ENCODE measurements at regions not wholly inside any gene's neighbourhood (a gene's known extent, or its start where the extent isn't known, plus 50 kb on each side); places are given as distances from the start of the nearest gene placed in this dataset.
"Not testable (repeated sequence)": the region's sequence is repeated elsewhere in the genome, so short reads cannot be mapped to it uniquely, and the experiment has no call there.

- H3K4me3 ChIP-seq (ENCODE audit: control insufficient read depth in 1 of 7, extremely low read depth in 1 of 7, insufficient read depth in 4 of 7, low read depth in 2 of 7, low read length in 6 of 7); DNase-seq; H3K36me3 ChIP-seq (ENCODE audit: control insufficient read depth in 4 of 4, insufficient read depth in 4 of 4, low read length in 3 of 4); POLR2A ChIA-PET; H3K4me1 ChIP-seq (ENCODE audit: control extremely low read depth in 1 of 4, control insufficient read depth in 4 of 4, insufficient read depth in 4 of 4, low read length in 3 of 4); H3K9me3 ChIP-seq (ENCODE audit: control extremely low read depth in 1 of 5, control insufficient read depth in 4 of 5, insufficient read depth in 2 of 5, low read depth in 1 of 5, low read length in 4 of 5); H3K27me3 ChIP-seq (replicated peaks in 2 of 5; ENCODE audit: control insufficient read depth in 4 of 5, insufficient read depth in 5 of 5, low read length in 4 of 5); CTCF ChIA-PET; H3K27ac ChIP-seq (ENCODE audit: insufficient read depth in 1 of 2, low read depth in 1 of 2, low read length in 2 of 2, poor library complexity in 1 of 2, severe bottlenecking in 2 of 2): not testable (repeated sequence)
- WGBS (ENCODE audit: insufficient coverage), result 97% methylated on average over 20 of the region's 21 CpGs
These were observed 486.7 kb downstream of the XYLT1 start for GRCh38 chr16:16984091-16984490.

GRCh38 chr16:16985707-16986106 lies 485.1 kb downstream of the XYLT1 start:
- no peaks in the 10 kb centered on the region for H3K36me3 ChIP-seq (ENCODE audit: control insufficient read depth in 4 of 4, insufficient read depth in 4 of 4, low read length in 3 of 4)
- no CpG with 5 or more reads among the region's 1 CpG for WGBS (ENCODE audit: insufficient coverage)
- no peaks in the 10 kb centered on the region for H3K9me3 ChIP-seq (ENCODE audit: control extremely low read depth in 1 of 5, control insufficient read depth in 4 of 5, insufficient read depth in 2 of 5, low read depth in 1 of 5, low read length in 4 of 5)
- ChIA-PET CTCF (interaction anchor here (1.1 kb wide), 1 partner anchor 15 kb away, joined by 3 read pairs; no protein-coding TSS in a partner anchor), POLR2A (no interaction called here)
- no peaks in the 10 kb centered on the region for H3K4me1 ChIP-seq (ENCODE audit: control extremely low read depth in 1 of 4, control insufficient read depth in 4 of 4, insufficient read depth in 4 of 4, low read length in 3 of 4)
- no peaks in the 10 kb centered on the region for H3K27me3 ChIP-seq (replicated peaks in 2 of 5; ENCODE audit: control insufficient read depth in 4 of 5, insufficient read depth in 5 of 5, low read length in 4 of 5)
- H3K27ac ChIP-seq (ENCODE audit: insufficient read depth in 1 of 2, low read depth in 1 of 2, low read length in 2 of 2, poor library complexity in 1 of 2, severe bottlenecking in 2 of 2), result no peak overlapping the region
- H3K4me3 ChIP-seq (ENCODE audit: control insufficient read depth in 1 of 7, extremely low read depth in 1 of 7, insufficient read depth in 4 of 7, low read depth in 2 of 7, low read length in 6 of 7), result no peak overlapping the region
- DNase-seq, result no peak

- 82% methylated on average over 3 of the region's 3 CpGs for WGBS (ENCODE audit: insufficient coverage)
- no peak for DNase-seq
- Histone ChIP-seq H3K9me3 (ENCODE audit: control extremely low read depth in 1 of 5, control insufficient read depth in 4 of 5, insufficient read depth in 2 of 5, low read depth in 1 of 5, low read length in 4 of 5) (no peaks in the 10 kb centered on the region), H3K4me1 (ENCODE audit: control extremely low read depth in 1 of 4, control insufficient read depth in 4 of 4, insufficient read depth in 4 of 4, low read length in 3 of 4) (peaks cover 6 to 18% (median 12%) of the 10 kb centered on the region in 4 experiments), H3K27ac (ENCODE audit: insufficient read depth in 1 of 2, low read depth in 1 of 2, low read length in 2 of 2, poor library complexity in 1 of 2, severe bottlenecking in 2 of 2) (no peak overlapping the region), H3K4me3 (ENCODE audit: control insufficient read depth in 1 of 7, extremely low read depth in 1 of 7, insufficient read depth in 4 of 7, low read depth in 2 of 7, low read length in 6 of 7) (no peak overlapping the region), H3K27me3 (replicated peaks in 2 of 5; ENCODE audit: control insufficient read depth in 4 of 5, insufficient read depth in 5 of 5, low read length in 4 of 5) (no peaks in the 10 kb centered on the region), H3K36me3 (ENCODE audit: control insufficient read depth in 4 of 4, insufficient read depth in 4 of 4, low read length in 3 of 4) (no peaks in the 10 kb centered on the region)
- ChIA-PET CTCF (interaction anchor here (1.0 kb wide), 1 partner anchor 10 kb away, joined by 3 read pairs; no protein-coding TSS in a partner anchor), POLR2A (no interaction called here)
These were observed 481.8 kb downstream of the XYLT1 start for GRCh38 chr16:16988963-16989362.

- Histone ChIP-seq H3K9me3 (ENCODE audit: control extremely low read depth in 1 of 5, control insufficient read depth in 4 of 5, insufficient read depth in 2 of 5, low read depth in 1 of 5, low read length in 4 of 5) (no peaks in the 10 kb centered on the region), H3K27ac (ENCODE audit: insufficient read depth in 1 of 2, low read depth in 1 of 2, low read length in 2 of 2, poor library complexity in 1 of 2, severe bottlenecking in 2 of 2) (no peak overlapping the region), H3K4me1 (ENCODE audit: control extremely low read depth in 1 of 4, control insufficient read depth in 4 of 4, insufficient read depth in 4 of 4, low read length in 3 of 4) (peaks cover 6 to 22% (median 15%) of the 10 kb centered on the region in 4 experiments), H3K36me3 (ENCODE audit: control insufficient read depth in 4 of 4, insufficient read depth in 4 of 4, low read length in 3 of 4) (no peaks in the 10 kb centered on the region), H3K4me3 (ENCODE audit: control insufficient read depth in 1 of 7, extremely low read depth in 1 of 7, insufficient read depth in 4 of 7, low read depth in 2 of 7, low read length in 6 of 7) (no peak overlapping the region), H3K27me3 (replicated peaks in 2 of 5; ENCODE audit: control insufficient read depth in 4 of 5, insufficient read depth in 5 of 5, low read length in 4 of 5) (no peaks in the 10 kb centered on the region)
- POLR2A ChIA-PET, result no interaction called here
- no peak for DNase-seq
- 96% methylated on average over 4 of the region's 4 CpGs for WGBS (ENCODE audit: insufficient coverage)
- CTCF ChIA-PET, result interaction anchor here (1.0 kb wide), 1 partner anchor 10 kb away, joined by 3 read pairs; no protein-coding TSS in a partner anchor
These were observed 481.4 kb downstream of the XYLT1 start for GRCh38 chr16:16989368-16989767.

GRCh38 chr16:16991711-16992110 lies 479.0 kb downstream of the XYLT1 start:
- Histone ChIP-seq H3K27ac (ENCODE audit: insufficient read depth in 1 of 2, low read depth in 1 of 2, low read length in 2 of 2, poor library complexity in 1 of 2, severe bottlenecking in 2 of 2) (no peak overlapping the region), H3K4me1 (ENCODE audit: control extremely low read depth in 1 of 4, control insufficient read depth in 4 of 4, insufficient read depth in 4 of 4, low read length in 3 of 4) (peaks cover 6 to 22% (median 15%) of the 10 kb centered on the region in 4 experiments), H3K4me3 (ENCODE audit: control insufficient read depth in 1 of 7, extremely low read depth in 1 of 7, insufficient read depth in 4 of 7, low read depth in 2 of 7, low read length in 6 of 7) (no peak overlapping the region), H3K27me3 (replicated peaks in 2 of 5; ENCODE audit: control insufficient read depth in 4 of 5, insufficient read depth in 5 of 5, low read length in 4 of 5) (no peaks in the 10 kb centered on the region), H3K36me3 (ENCODE audit: control insufficient read depth in 4 of 4, insufficient read depth in 4 of 4, low read length in 3 of 4) (no peaks in the 10 kb centered on the region), H3K9me3 (ENCODE audit: control extremely low read depth in 1 of 5, control insufficient read depth in 4 of 5, insufficient read depth in 2 of 5, low read depth in 1 of 5, low read length in 4 of 5) (no peaks in the 10 kb centered on the region)
- DNase-seq, result no peak
- 94% methylated on average over 4 of the region's 4 CpGs for WGBS (ENCODE audit: insufficient coverage)
- CTCF ChIA-PET, result no interaction called here
- POLR2A ChIA-PET, result no interaction called here

GRCh38 chr16:16992975-16993765 lies 477.6 kb downstream of the XYLT1 start:
- 2% methylated on average over 8 of the region's 13 CpGs for WGBS (ENCODE audit: insufficient coverage)
- DNase-seq, result peak; percentile 25 to 71 (median 64)
- Histone ChIP-seq H3K27ac (ENCODE audit: insufficient read depth in 1 of 2, low read depth in 1 of 2, low read length in 2 of 2, poor library complexity in 1 of 2, severe bottlenecking in 2 of 2) (peak overlapping the region in 1 of 2 experiments; percentile 12), H3K4me1 (ENCODE audit: control extremely low read depth in 1 of 4, control insufficient read depth in 4 of 4, insufficient read depth in 4 of 4, low read length in 3 of 4) (peaks cover 6 to 28% (median 15%) of the 10 kb centered on the region in 4 experiments), H3K9me3 (ENCODE audit: control extremely low read depth in 1 of 5, control insufficient read depth in 4 of 5, insufficient read depth in 2 of 5, low read depth in 1 of 5, low read length in 4 of 5) (no peaks in the 10 kb centered on the region), H3K36me3 (ENCODE audit: control insufficient read depth in 4 of 4, insufficient read depth in 4 of 4, low read length in 3 of 4) (no peaks in the 10 kb centered on the region), H3K27me3 (replicated peaks in 2 of 5; ENCODE audit: control insufficient read depth in 4 of 5, insufficient read depth in 5 of 5, low read length in 4 of 5) (no peaks in the 10 kb centered on the region), H3K4me3 (ENCODE audit: control insufficient read depth in 1 of 7, extremely low read depth in 1 of 7, insufficient read depth in 4 of 7, low read depth in 2 of 7, low read length in 6 of 7) (peak overlapping the region in 5 of 7 experiments; percentile 28 to 59 (median 47))
- POLR2A ChIA-PET, result no interaction called here
- CTCF ChIA-PET, result interaction anchor here (0.7 to 1.3 kb wide), 3 partner anchors 18 to 218 kb away, joined by 3 to 4 read pairs (median 3); no protein-coding TSS in a partner anchor

- Histone ChIP-seq H3K4me1 (ENCODE audit: control extremely low read depth in 1 of 4, control insufficient read depth in 4 of 4, insufficient read depth in 4 of 4, low read length in 3 of 4) (peaks cover 6 to 28% (median 15%) of the 10 kb centered on the region in 4 experiments), H3K4me3 (ENCODE audit: control insufficient read depth in 1 of 7, extremely low read depth in 1 of 7, insufficient read depth in 4 of 7, low read depth in 2 of 7, low read length in 6 of 7) (no peak overlapping the region), H3K36me3 (ENCODE audit: control insufficient read depth in 4 of 4, insufficient read depth in 4 of 4, low read length in 3 of 4) (no peaks in the 10 kb centered on the region), H3K27ac (ENCODE audit: insufficient read depth in 1 of 2, low read depth in 1 of 2, low read length in 2 of 2, poor library complexity in 1 of 2, severe bottlenecking in 2 of 2) (no peak overlapping the region), H3K9me3 (ENCODE audit: control extremely low read depth in 1 of 5, control insufficient read depth in 4 of 5, insufficient read depth in 2 of 5, low read depth in 1 of 5, low read length in 4 of 5) (no peaks in the 10 kb centered on the region), H3K27me3 (replicated peaks in 2 of 5; ENCODE audit: control insufficient read depth in 4 of 5, insufficient read depth in 5 of 5, low read length in 4 of 5) (no peaks in the 10 kb centered on the region)
- 88% methylated on average over 4 of the region's 5 CpGs for WGBS (ENCODE audit: insufficient coverage)
- DNase-seq, result no peak
- CTCF ChIA-PET, result no interaction called here
- POLR2A ChIA-PET, result interaction anchor here (0.6 kb wide), 1 partner anchor 1794 kb away, joined by 3 read pairs; no protein-coding TSS in a partner anchor
These were observed 475.9 kb downstream of the XYLT1 start for GRCh38 chr16:16994831-16995230.

Data from common myeloid progenitor, CD34-positive (primary cell).